Naive thymus-derived CD8-positive, alpha-beta T cell (primary cell): ENCODE measurements at regions not wholly inside any gene's neighbourhood (a gene's known extent, or its start where the extent isn't known, plus 50 kb on each side); places are given as distances from the start of the nearest gene placed in this dataset.

Source experiments
- ATAC-seq, 2 donors: fragments of 150-1000 bp; cut with Tn5 transposase in 1 of 2; sonication (Bioruptor Pico), chemical (Tn5 transposase) in 1 of 2; 1 replicate in 1 of 2; 2 replicates in 1 of 2; pipeline ENCODE4 v1.10.0; 2021; ENCODE audit warnings: mild to moderate bottlenecking in 2 of 2, moderate library complexity in 2 of 2
- POLR2A ChIA-PET: fragments of 350-600 bp; sonication (Branson Sonifier 250); formaldehyde crosslinking; loops from one replicate; lab custom pipeline; 2021; ENCODE audit warnings: antibody characterized with exemption; lab: Charles Lee
- DNase-seq, 10 donors: peaks; one replicate each; pipeline versions ENCODE4 v3.0.0 to v3.0.0-alpha.2; 2020 to 2022
- H3K27ac Mint-ChIP-seq, 10 donors: one replicate each; pipeline ENCODE4 v1.8.0; 2020 to 2022; ENCODE audit warnings: mild to moderate bottlenecking in 10 of 10, mixed read lengths in 10 of 10, moderate library complexity in 4 of 10, inconsistent platforms in 1 of 10
- H3K27me3 Mint-ChIP-seq, 5 donors: one replicate each; pipeline ENCODE4 v1.8.0; 2021 to 2022; ENCODE audit warnings: mixed read lengths in 5 of 5
- H3K36me3 Mint-ChIP-seq, 3 donors: one replicate each; pipeline ENCODE4 v1.8.0; 2020 to 2022; ENCODE audit warnings: mixed read lengths in 3 of 3, mild to moderate bottlenecking in 2 of 3, inconsistent platforms in 1 of 3
- H3K4me1 Mint-ChIP-seq, 4 donors: one replicate each; pipeline ENCODE4 v1.8.0; 2021 to 2022; ENCODE audit warnings: mixed read lengths in 4 of 4
- H3K4me3 Mint-ChIP-seq, 10 donors: one replicate each; pipeline ENCODE4 v1.8.0; 2020 to 2022; ENCODE audit warnings: mild to moderate bottlenecking in 10 of 10, mixed read lengths in 10 of 10, moderate library complexity in 6 of 10, inconsistent platforms in 1 of 10
- H3K9me3 Mint-ChIP-seq, 9 donors: one replicate each; pipeline ENCODE4 v1.8.0; 2020 to 2022; ENCODE audit warnings: mixed read lengths in 9 of 9, mild to moderate bottlenecking in 3 of 9, inconsistent platforms in 1 of 9, moderate library complexity in 1 of 9

DNA sequence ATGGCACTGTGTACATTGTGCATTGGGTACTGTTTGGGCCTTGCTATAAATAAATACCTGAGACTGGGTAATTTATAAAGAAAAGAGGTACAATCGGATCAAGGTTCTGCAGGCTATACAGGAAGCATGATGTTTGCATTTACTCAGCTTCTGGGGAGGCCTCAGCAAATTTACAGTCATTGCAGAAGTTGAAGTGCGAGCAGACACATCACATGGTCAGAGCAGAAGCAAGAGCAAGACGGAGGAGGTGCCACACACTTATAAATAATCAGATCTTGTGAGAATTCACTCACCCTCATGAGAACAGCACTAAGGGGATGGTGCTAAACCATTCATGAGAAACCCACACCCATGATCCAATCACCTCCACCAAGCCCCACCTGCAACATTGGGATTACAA, 505.0 kb downstream of the ARAP2 start:
- Mint-ChIP-seq H3K36me3 (no peaks in the 10 kb centered on the region), H3K27ac (no peak overlapping the region), H3K27me3 (peaks cover 0 to 3% (median 0%) of the 10 kb centered on the region in 5 donors), H3K4me3 (no peak overlapping the region), H3K9me3 (peaks cover 0 to 26% (median 6%) of the 10 kb centered on the region in 9 donors), H3K4me1 (no peaks in the 10 kb centered on the region)
- POLR2A ChIA-PET = no interaction called here
- ATAC-seq = no peak
- DNase-seq = no peak

DNA sequence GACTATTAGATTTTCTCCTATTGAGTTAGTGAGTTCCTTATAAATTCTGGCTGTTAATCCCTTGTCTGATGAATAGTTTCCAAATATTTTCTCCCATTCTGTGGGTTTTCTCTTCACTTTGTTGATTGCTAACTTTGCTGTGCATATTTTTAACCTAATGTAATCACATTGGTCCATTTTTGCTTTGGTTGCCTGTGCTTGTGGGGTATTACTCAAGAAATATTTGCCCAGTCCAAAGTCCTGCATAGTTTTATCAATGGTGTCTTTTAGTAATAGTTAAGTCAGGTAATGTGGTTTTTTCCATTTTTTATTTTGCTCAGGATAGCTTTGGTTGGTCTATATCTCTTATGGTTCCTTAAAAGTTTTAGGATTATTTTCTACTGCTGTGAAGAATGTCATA, 490.3 kb downstream of the ARAP2 start:
- H3K36me3 Mint-ChIP-seq = no peaks in the 10 kb centered on the region

DNA sequence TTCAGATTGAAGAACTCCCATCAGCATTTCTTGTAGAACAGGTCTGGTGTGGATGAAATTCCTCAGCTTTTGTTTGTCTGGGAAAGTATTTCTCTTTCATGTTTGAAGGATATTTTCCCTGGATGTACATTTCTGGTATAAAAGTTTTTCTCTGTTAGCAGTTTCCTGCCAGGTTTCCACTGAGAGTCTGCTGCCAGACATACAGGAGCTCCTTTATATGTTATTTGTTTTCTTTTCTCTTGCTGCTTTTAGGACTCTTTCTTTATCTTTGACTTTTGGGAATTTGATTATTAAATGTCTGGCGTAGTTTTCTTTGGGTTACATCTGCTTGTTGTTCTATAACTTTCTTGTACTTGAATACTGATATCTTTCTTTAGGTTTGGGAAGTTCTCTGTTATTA, 486.5 kb downstream of the ARAP2 start:
- H3K27me3 Mint-ChIP-seq = peaks cover 0 to 9% (median 4%) of the 10 kb centered on the region in 5 donors
- no peak overlapping the region for H3K4me3 Mint-ChIP-seq
- no peak for ATAC-seq
- no peak overlapping the region for H3K27ac Mint-ChIP-seq
- DNase-seq = no peak
- POLR2A ChIA-PET = no interaction called here
- peaks cover 0 to 7% (median 0%) of the 10 kb centered on the region in 9 donors for H3K9me3 Mint-ChIP-seq
- H3K4me1 Mint-ChIP-seq = no peaks in the 10 kb centered on the region
- no peaks in the 10 kb centered on the region for H3K36me3 Mint-ChIP-seq

More for the DNA sequence above, 490.3 kb downstream of the ARAP2 start:
- no peak overlapping the region for H3K4me3 Mint-ChIP-seq
- H3K27ac Mint-ChIP-seq = no peak overlapping the region
- peaks cover 0 to 5% (median 0%) of the 10 kb centered on the region in 5 donors for H3K27me3 Mint-ChIP-seq
- no peak for ATAC-seq
- peaks cover 0 to 7% (median 0%) of the 10 kb centered on the region in 9 donors for H3K9me3 Mint-ChIP-seq
- DNase-seq = no peak
- H3K4me1 Mint-ChIP-seq = no peaks in the 10 kb centered on the region
- POLR2A ChIA-PET = no interaction called here

GRCh38 chr4:35760807-35761206, 483.5 kb downstream of the ARAP2 start:
- DNase-seq (no peak), ATAC-seq (no peak)
- H3K27me3 Mint-ChIP-seq = peaks cover 0 to 9% (median 4%) of the 10 kb centered on the region in 5 donors
- peaks cover 0 to 6% (median 0%) of the 10 kb centered on the region in 9 donors for H3K9me3 Mint-ChIP-seq
- no peaks in the 10 kb centered on the region for H3K36me3 Mint-ChIP-seq
- H3K4me3 Mint-ChIP-seq = no peak overlapping the region
- H3K4me1 Mint-ChIP-seq = no peaks in the 10 kb centered on the region
- POLR2A ChIA-PET = no interaction called here
- no peak overlapping the region for H3K27ac Mint-ChIP-seq

GRCh38 chr4:35771571-35771970, 472.7 kb downstream of the ARAP2 start:
- no peak overlapping the region for H3K4me3 Mint-ChIP-seq

GRCh38 chr4:35772291-35772690, 472.0 kb downstream of the ARAP2 start:
- Mint-ChIP-seq H3K27ac (no peak overlapping the region), H3K27me3 (no peaks in the 10 kb centered on the region), H3K4me3 (no peak overlapping the region), H3K4me1 (no peaks in the 10 kb centered on the region), H3K9me3 (no peaks in the 10 kb centered on the region), H3K36me3 (no peaks in the 10 kb centered on the region)
- DNase-seq = no peak
- POLR2A ChIA-PET = no interaction called here
- no peak for ATAC-seq

More at GRCh38 chr4:35771571-35771970, 472.7 kb downstream of the ARAP2 start:
- Mint-ChIP-seq H3K27me3 (no peaks in the 10 kb centered on the region), H3K4me1 (no peaks in the 10 kb centered on the region), H3K36me3 (no peaks in the 10 kb centered on the region), H3K27ac (no peak overlapping the region), H3K9me3 (no peaks in the 10 kb centered on the region)
- POLR2A ChIA-PET = no interaction called here
- DNase-seq (no peak), ATAC-seq (no peak)

DNA sequence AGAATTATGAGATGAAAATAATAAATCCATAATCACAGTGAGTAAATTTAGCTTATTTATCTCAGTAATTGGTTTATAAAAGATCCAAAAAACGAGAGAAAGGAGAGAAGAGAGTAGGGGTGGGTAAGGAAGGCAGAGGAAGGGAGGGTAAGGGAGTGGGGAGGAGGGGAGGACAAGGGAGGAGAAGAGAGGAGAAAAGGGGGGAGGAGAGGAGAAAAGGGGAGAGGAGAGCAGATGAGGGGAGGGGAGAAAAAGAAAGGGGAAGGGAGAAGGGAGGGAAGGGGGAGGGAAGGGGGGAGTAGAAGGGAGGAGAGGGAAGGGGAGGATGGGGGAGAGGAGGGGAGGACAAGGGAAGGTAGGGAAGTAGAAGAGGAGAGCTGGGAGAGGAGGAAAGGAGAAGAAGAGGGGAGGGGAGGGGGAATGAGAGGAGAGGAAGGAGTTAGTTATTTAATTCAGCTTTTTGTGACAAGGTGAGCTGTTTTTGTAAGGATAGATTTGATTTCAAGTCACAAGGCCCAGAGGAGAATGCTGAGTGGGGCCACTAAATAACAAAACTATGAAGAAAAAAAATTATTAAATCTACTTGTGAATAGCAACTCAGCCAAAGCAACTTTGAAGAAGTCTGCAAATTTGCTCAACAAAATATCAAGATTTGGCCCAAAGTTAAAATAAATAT, 454.3 kb downstream of the ARAP2 start:
- Mint-ChIP-seq H3K27me3 (no peaks in the 10 kb centered on the region), H3K4me3 (no peak overlapping the region), H3K9me3 (peaks cover 0 to 10% (median 3%) of the 10 kb centered on the region in 9 donors), H3K4me1 (no peaks in the 10 kb centered on the region), H3K27ac (no peak overlapping the region), H3K36me3 (peaks cover 0 to 2% (median 0%) of the 10 kb centered on the region in 3 donors)
- ATAC-seq (no peak), DNase-seq (no peak)
- POLR2A ChIA-PET = no interaction called here

- Mint-ChIP-seq H3K4me3 (no peak overlapping the region), H3K4me1 (no peaks in the 10 kb centered on the region), H3K27ac (no peak overlapping the region), H3K36me3 (peaks cover 0 to 2% (median 0%) of the 10 kb centered on the region in 3 donors), H3K9me3 (peaks cover 0 to 26% (median 17%) of the 10 kb centered on the region in 9 donors), H3K27me3 (no peaks in the 10 kb centered on the region)
- DNase-seq = no peak
- POLR2A ChIA-PET = no interaction called here
- no peak for ATAC-seq
Measured at GRCh38 chr4:35793045-35793722, 451.1 kb downstream of the ARAP2 start.

DNA sequence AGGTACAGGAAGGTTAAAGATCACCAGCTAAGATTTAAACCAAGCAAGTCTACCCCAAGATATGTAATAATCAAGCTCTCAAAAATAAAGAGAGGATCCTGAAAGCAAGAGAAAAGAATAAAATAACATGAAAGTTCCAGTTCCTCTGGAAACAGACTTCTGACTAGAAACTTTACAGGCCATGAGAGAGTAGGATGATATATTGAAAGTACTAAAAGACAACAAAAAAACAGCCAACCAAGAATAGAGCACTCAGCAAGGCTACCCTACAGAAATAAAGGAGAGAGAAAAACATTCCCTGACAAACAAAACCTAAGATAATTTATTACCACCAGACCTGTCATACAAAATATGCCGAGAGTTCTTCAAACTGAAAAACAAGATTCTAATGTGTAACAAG, 450.5 kb downstream of the ARAP2 start:
- Mint-ChIP-seq H3K36me3 (peaks cover 0 to 2% (median 0%) of the 10 kb centered on the region in 3 donors), H3K4me1 (no peaks in the 10 kb centered on the region), H3K9me3 (peaks cover 0 to 26% (median 18%) of the 10 kb centered on the region in 9 donors), H3K27ac (no peak overlapping the region), H3K4me3 (no peak overlapping the region), H3K27me3 (no peaks in the 10 kb centered on the region)
- DNase-seq (no peak), ATAC-seq (no peak)
- POLR2A ChIA-PET = no interaction called here

- H3K36me3 Mint-ChIP-seq = no peaks in the 10 kb centered on the region
- peaks cover 0 to 18% (median 13%) of the 10 kb centered on the region in 9 donors for H3K9me3 Mint-ChIP-seq
- peaks cover 0 to 5% (median under 1%) of the 10 kb centered on the region in 4 donors for H3K4me1 Mint-ChIP-seq
- H3K4me3 Mint-ChIP-seq = peak overlapping the region in 1 of 10 donors; percentile 52
- POLR2A ChIA-PET = no interaction called here
- DNase-seq (no peak), ATAC-seq (no peak)
- H3K27me3 Mint-ChIP-seq = no peaks in the 10 kb centered on the region
- no peak overlapping the region for H3K27ac Mint-ChIP-seq
Measured at GRCh38 chr4:35800669-35801068, 443.6 kb downstream of the ARAP2 start.

- DNase-seq (no peak), ATAC-seq (no peak)
- Mint-ChIP-seq H3K36me3 (no peaks in the 10 kb centered on the region), H3K27me3 (no peaks in the 10 kb centered on the region), H3K4me1 (peaks cover 0 to 5% (median under 1%) of the 10 kb centered on the region in 4 donors), H3K9me3 (peaks cover 0 to 6% (median under 1%) of the 10 kb centered on the region in 9 donors), H3K4me3 (no peak overlapping the region), H3K27ac (no peak overlapping the region)
- POLR2A ChIA-PET = no interaction called here
Measured at GRCh38 chr4:35802644-35803043, 441.7 kb downstream of the ARAP2 start.

- no peak for DNase-seq
- Mint-ChIP-seq H3K27ac (no peak overlapping the region), H3K4me1 (no peaks in the 10 kb centered on the region), H3K9me3 (peaks cover 0 to 3% (median 0%) of the 10 kb centered on the region in 9 donors), H3K27me3 (no peaks in the 10 kb centered on the region), H3K36me3 (no peaks in the 10 kb centered on the region), H3K4me3 (no peak overlapping the region)
- POLR2A ChIA-PET = no interaction called here
- ATAC-seq = no peak
Measured at GRCh38 chr4:35818520-35818919, 425.8 kb downstream of the ARAP2 start.

- peaks cover 0 to 3% (median 0%) of the 10 kb centered on the region in 9 donors for H3K9me3 Mint-ChIP-seq
- DNase-seq = no peak
- H3K4me3 Mint-ChIP-seq = no peak overlapping the region
- H3K27me3 Mint-ChIP-seq = no peaks in the 10 kb centered on the region
- no peak for ATAC-seq
- no peaks in the 10 kb centered on the region for H3K4me1 Mint-ChIP-seq
- H3K27ac Mint-ChIP-seq = no peak overlapping the region
- no peaks in the 10 kb centered on the region for H3K36me3 Mint-ChIP-seq
- POLR2A ChIA-PET = no interaction called here
Measured at GRCh38 chr4:35820003-35820402, 424.3 kb downstream of the ARAP2 start.
